ENCODE measurements at regions not wholly inside any gene's neighbourhood (a gene's known extent, or its start where the extent isn't known, plus 50 kb on each side); places are given as distances from the start of the nearest gene placed in this dataset.

DNA sequence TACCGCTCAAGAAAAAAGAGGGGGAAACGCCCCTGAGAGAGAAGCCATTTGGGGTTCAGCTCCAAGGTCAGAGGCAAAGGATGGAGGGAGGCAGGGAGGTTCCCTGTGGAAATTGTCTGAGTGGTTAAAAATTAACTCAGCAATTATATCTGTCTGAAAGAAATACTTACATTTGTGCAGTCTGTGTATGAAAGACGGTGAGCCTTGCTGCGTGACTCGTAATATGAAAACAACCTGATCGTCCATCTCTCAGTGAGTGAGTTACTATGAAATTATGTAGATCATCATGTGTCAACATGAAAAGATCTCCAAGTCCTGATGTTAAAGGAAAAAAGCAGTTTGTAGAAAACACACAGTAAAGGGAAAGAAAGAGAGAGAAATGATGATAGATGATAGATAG, 67.2 kb upstream of the FAM204A start:
- no peak for TF ChIP-seq TOX (CRISPR knock-in tag; IDR thresholded peaks at IDR 0.05; ENCODE audit: borderline replicate concordance)
- TF ChIP-seq, protein P1, sequence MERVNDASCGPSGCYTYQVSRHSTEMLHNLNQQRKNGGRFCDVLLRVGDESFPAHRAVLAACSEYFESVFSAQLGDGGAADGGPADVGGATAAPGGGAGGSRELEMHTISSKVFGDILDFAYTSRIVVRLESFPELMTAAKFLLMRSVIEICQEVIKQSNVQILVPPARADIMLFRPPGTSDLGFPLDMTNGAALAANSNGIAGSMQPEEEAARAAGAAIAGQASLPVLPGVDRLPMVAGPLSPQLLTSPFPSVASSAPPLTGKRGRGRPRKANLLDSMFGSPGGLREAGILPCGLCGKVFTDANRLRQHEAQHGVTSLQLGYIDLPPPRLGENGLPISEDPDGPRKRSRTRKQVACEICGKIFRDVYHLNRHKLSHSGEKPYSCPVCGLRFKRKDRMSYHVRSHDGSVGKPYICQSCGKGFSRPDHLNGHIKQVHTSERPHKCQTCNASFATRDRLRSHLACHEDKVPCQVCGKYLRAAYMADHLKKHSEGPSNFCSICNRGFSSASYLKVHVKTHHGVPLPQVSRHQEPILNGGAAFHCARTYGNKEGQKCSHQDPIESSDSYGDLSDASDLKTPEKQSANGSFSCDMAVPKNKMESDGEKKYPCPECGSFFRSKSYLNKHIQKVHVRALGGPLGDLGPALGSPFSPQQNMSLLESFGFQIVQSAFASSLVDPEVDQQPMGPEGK (CRISPR knock-in tag; IDR thresholded peaks at IDR 0.05; ENCODE audit: borderline replicate concordance) = no peak
- no peak for TF ChIP-seq ZFP3 (CRISPR knock-in tag; IDR thresholded peaks at IDR 0.05)
- no peak for TF ChIP-seq ZC3H10 (CRISPR knock-in tag; IDR thresholded peaks at IDR 0.05)
- TF ChIP-seq, protein P2, sequence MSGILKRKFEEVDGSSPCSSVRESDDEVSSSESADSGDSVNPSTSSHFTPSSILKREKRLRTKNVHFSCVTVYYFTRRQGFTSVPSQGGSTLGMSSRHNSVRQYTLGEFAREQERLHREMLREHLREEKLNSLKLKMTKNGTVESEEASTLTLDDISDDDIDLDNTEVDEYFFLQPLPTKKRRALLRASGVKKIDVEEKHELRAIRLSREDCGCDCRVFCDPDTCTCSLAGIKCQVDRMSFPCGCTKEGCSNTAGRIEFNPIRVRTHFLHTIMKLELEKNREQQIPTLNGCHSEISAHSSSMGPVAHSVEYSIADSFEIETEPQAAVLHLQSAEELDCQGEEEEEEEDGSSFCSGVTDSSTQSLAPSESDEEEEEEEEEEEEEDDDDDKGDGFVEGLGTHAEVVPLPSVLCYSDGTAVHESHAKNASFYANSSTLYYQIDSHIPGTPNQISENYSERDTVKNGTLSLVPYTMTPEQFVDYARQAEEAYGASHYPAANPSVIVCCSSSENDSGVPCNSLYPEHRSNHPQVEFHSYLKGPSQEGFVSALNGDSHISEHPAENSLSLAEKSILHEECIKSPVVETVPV (CRISPR knock-in tag; IDR thresholded peaks at IDR 0.05) = no peak
- TF ChIP-seq PPARA (CRISPR knock-in tag; IDR thresholded peaks at IDR 0.05; ENCODE audit: borderline replicate concordance) = no peak
- no peak for TF ChIP-seq TCF4 (CRISPR knock-in tag; IDR thresholded peaks at IDR 0.05; ENCODE audit: borderline replicate concordance)
- no peak for TF ChIP-seq ZNF8 (CRISPR knock-in tag; IDR thresholded peaks at IDR 0.05)
- no peak for TF ChIP-seq GLIS3 (CRISPR knock-in tag; IDR thresholded peaks at IDR 0.05)
- TF ChIP-seq, protein P3, sequence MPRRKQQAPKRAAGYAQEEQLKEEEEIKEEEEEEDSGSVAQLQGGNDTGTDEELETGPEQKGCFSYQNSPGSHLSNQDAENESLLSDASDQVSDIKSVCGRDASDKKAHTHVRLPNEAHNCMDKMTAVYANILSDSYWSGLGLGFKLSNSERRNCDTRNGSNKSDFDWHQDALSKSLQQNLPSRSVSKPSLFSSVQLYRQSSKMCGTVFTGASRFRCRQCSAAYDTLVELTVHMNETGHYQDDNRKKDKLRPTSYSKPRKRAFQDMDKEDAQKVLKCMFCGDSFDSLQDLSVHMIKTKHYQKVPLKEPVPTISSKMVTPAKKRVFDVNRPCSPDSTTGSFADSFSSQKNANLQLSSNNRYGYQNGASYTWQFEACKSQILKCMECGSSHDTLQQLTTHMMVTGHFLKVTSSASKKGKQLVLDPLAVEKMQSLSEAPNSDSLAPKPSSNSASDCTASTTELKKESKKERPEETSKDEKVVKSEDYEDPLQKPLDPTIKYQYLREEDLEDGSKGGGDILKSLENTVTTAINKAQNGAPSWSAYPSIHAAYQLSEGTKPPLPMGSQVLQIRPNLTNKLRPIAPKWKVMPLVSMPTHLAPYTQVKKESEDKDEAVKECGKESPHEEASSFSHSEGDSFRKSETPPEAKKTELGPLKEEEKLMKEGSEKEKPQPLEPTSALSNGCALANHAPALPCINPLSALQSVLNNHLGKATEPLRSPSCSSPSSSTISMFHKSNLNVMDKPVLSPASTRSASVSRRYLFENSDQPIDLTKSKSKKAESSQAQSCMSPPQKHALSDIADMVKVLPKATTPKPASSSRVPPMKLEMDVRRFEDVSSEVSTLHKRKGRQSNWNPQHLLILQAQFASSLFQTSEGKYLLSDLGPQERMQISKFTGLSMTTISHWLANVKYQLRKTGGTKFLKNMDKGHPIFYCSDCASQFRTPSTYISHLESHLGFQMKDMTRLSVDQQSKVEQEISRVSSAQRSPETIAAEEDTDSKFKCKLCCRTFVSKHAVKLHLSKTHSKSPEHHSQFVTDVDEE (CRISPR knock-in tag; IDR thresholded peaks at IDR 0.05) = no peak
- TF ChIP-seq ARNTL (CRISPR knock-in tag; IDR thresholded peaks at IDR 0.05; ENCODE audit: borderline replicate concordance, low read depth) = no peak
- no peak for TF ChIP-seq RARB (CRISPR knock-in tag; IDR thresholded peaks at IDR 0.05)
- TF ChIP-seq ISL1 (CRISPR knock-in tag; IDR thresholded peaks at IDR 0.05) = no peak

Data from SK-N-SH treated with all-trans-retinoic acid at 6 μM for 48 hours (cell line).